Right lobe of liver (tissue), 4 donors: ENCODE measurements at regions not wholly inside any gene's neighbourhood (a gene's known extent, or its start where the extent isn't known, plus 50 kb on each side); places are given as distances from the start of the nearest gene placed in this dataset.

Experiments
- CTCF ChIP-seq, 4 donors: fragments of 200-600 bp in 3 of 4; fragments of 450-650 bp in 1 of 4; IDR thresholded peaks; one replicate each; pipeline versions ENCODE4 v1.5.1 to v1.8.0; 2016 to 2022; ENCODE audit warnings: antibody characterized with exemption in 4 of 4, mild to moderate bottlenecking in 2 of 4
- POLR2A ChIP-seq: fragments of 450-650 bp; IDR thresholded peaks from one replicate; pipeline ENCODE4 v1.6.1; 2017; ENCODE audit warnings: antibody characterized with exemption, mild to moderate bottlenecking
- donor health status: DM: no; HTN: no; CAD: no.
- donor health status: DM: no; HTN: no; CAD: no.
- donor health status: DM: no; HTN: yes; CAD: no.

DNA sequence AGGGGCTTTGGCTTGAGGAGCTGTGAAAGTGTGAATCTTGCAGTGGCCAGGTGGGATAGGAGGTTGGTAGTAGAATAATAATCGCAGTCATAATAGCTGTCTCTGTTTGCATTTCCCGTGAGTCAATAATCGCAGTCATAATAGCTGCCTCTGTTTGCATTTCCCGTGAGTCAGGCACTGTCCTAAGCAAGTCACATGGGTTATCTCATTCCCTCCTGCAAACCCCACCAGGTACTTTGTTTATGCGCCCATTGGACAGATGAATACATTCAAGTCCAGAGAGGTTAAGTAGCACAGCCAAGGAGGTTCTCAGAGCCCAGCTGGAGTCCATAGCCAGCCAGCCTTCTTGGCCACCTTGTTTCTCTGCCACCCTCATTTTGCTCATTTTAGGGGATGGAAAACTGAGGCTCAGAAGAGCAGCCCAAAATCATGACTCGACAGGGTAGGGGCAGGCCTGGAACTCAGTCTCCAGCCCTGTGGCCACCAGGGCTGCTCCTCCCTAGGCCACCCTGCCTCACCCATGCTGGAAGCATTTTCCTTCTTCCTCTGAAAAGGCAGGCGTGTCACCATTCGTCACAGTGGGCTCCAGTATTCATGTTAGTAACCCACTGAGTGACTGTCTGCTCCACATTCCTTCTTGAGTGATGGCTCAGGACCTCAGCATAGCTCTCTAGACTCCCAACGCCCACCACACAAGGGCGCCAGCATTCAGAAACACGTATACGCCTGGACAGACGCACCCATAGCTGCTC is 206.2 kb downstream of the URI1 start:
- TF ChIP-seq CTCF (IDR thresholded peaks at IDR 0.05) (no peak), POLR2A (no peak)
